ENCODE measurements at regions not wholly inside any gene's neighbourhood (a gene's known extent, or its start where the extent isn't known, plus 50 kb on each side); places are given as distances from the start of the nearest gene placed in this dataset.

DNA sequence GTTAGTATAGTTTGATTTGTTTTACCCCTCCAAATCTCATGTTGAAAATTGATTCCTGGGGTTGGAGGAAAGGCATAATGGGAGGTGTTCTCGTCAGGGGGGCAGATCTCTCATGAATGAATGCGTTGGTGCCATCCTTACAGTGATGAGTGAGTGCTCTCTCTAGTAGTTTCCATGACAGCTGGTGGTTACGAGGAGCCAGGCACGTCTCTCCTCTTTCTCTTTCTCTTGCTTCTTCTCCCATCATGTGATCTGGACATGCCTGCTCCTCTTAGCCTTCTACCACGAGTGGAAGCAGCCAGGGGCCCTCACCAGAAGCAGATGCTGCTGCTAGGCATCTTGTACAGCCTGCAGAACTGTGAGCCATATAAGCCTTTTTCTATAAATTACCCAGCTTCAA is 454.1 kb downstream of the EFNA5 start:
- TF ChIP-seq, protein P1, sequence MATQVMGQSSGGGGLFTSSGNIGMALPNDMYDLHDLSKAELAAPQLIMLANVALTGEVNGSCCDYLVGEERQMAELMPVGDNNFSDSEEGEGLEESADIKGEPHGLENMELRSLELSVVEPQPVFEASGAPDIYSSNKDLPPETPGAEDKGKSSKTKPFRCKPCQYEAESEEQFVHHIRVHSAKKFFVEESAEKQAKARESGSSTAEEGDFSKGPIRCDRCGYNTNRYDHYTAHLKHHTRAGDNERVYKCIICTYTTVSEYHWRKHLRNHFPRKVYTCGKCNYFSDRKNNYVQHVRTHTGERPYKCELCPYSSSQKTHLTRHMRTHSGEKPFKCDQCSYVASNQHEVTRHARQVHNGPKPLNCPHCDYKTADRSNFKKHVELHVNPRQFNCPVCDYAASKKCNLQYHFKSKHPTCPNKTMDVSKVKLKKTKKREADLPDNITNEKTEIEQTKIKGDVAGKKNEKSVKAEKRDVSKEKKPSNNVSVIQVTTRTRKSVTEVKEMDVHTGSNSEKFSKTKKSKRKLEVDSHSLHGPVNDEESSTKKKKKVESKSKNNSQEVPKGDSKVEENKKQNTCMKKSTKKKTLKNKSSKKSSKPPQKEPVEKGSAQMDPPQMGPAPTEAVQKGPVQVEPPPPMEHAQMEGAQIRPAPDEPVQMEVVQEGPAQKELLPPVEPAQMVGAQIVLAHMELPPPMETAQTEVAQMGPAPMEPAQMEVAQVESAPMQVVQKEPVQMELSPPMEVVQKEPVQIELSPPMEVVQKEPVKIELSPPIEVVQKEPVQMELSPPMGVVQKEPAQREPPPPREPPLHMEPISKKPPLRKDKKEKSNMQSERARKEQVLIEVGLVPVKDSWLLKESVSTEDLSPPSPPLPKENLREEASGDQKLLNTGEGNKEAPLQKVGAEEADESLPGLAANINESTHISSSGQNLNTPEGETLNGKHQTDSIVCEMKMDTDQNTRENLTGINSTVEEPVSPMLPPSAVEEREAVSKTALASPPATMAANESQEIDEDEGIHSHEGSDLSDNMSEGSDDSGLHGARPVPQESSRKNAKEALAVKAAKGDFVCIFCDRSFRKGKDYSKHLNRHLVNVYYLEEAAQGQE (IDR thresholded peaks at IDR 0.05; ENCODE audit: low read depth), result no peak
- no peak for TF ChIP-seq TEAD4 (IDR thresholded peaks at IDR 0.05)
- TF ChIP-seq NFIC (IDR thresholded peaks at IDR 0.05), result no peak
- TF ChIP-seq CREB1 (IDR thresholded peaks at IDR 0.05; ENCODE audit: low read depth), result no peak
- TF ChIP-seq EP300 (IDR thresholded peaks at IDR 0.05; ENCODE audit: borderline replicate concordance), result no peak
- TF ChIP-seq TAF1 (IDR thresholded peaks at IDR 0.05; ENCODE audit: low read depth), result no peak
- TF ChIP-seq, protein P2, sequence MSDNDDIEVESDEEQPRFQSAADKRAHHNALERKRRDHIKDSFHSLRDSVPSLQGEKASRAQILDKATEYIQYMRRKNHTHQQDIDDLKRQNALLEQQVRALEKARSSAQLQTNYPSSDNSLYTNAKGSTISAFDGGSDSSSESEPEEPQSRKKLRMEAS (IDR thresholded peaks at IDR 0.05), result no peak
- TF ChIP-seq, protein P3, sequence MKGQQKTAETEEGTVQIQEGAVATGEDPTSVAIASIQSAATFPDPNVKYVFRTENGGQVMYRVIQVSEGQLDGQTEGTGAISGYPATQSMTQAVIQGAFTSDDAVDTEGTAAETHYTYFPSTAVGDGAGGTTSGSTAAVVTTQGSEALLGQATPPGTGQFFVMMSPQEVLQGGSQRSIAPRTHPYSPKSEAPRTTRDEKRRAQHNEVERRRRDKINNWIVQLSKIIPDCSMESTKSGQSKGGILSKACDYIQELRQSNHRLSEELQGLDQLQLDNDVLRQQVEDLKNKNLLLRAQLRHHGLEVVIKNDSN (IDR thresholded peaks at IDR 0.05), result no peak
- no peak for TF ChIP-seq YY1 (IDR thresholded peaks at IDR 0.05; ENCODE audit: low read depth)
- no peak for TF ChIP-seq TCF12 (IDR thresholded peaks at IDR 0.05; ENCODE audit: low read depth)
- TF ChIP-seq RAD21 (IDR thresholded peaks at IDR 0.05; ENCODE audit: low read depth), result no peak
